ENCODE measurements at regions not wholly inside any gene's neighbourhood (a gene's known extent, or its start where the extent isn't known, plus 50 kb on each side); places are given as distances from the start of the nearest gene placed in this dataset.

GRCh38 chr13:61123538-61124289 is 291.9 kb downstream of the PCDH20 start:
- no peak for DNase-seq
- H3K36me3 ChIP-seq, result no peaks in the 10 kb centered on the region
- no peak overlapping the region for H3K27ac ChIP-seq
- TF ChIP-seq CTCF (IDR thresholded peaks at IDR 0.05), result no peak
- no peaks in the 10 kb centered on the region for H3K9me3 ChIP-seq
- intact Hi-C loops (cut with DNase I), result no loop called here
- ATAC-seq, result no peak
- no peaks in the 10 kb centered on the region for H3K4me1 ChIP-seq
- no peaks in the 10 kb centered on the region for H3K27me3 ChIP-seq
- H3K4me3 ChIP-seq, result no peak overlapping the region

GRCh38 chr13:61113140-61113658 is 302.4 kb downstream of the PCDH20 start:
- intact Hi-C loops (cut with DNase I), result no loop called here

GRCh38 chr13:61111529-61111928 is 304.1 kb downstream of the PCDH20 start:
- intact Hi-C loops (cut with DNase I), result no loop called here
- ATAC-seq (no peak), DNase-seq (no peak)
- no peaks in the 10 kb centered on the region for H3K4me1 ChIP-seq
- no peaks in the 10 kb centered on the region for H3K9me3 ChIP-seq
- H3K4me3 ChIP-seq, result no peak overlapping the region
- H3K27ac ChIP-seq, result no peak overlapping the region
- H3K36me3 ChIP-seq, result no peaks in the 10 kb centered on the region
- no peaks in the 10 kb centered on the region for H3K27me3 ChIP-seq
- TF ChIP-seq CTCF (IDR thresholded peaks at IDR 0.05), result no peak

More at GRCh38 chr13:61113140-61113658, 302.4 kb downstream of the PCDH20 start:
- Histone ChIP-seq H3K27me3 (no peaks in the 10 kb centered on the region), H3K4me3 (no peak overlapping the region), H3K36me3 (no peaks in the 10 kb centered on the region), H3K9me3 (no peaks in the 10 kb centered on the region), H3K4me1 (no peaks in the 10 kb centered on the region), H3K27ac (no peak overlapping the region)
- no peak for DNase-seq
- no peak for TF ChIP-seq CTCF (IDR thresholded peaks at IDR 0.05)
- ATAC-seq, result peak; percentile 32

GRCh38 chr13:61110732-61111131 is 304.9 kb downstream of the PCDH20 start:
- TF ChIP-seq CTCF (IDR thresholded peaks at IDR 0.05), result no peak

GRCh38 chr13:61109741-61110140 is 305.9 kb downstream of the PCDH20 start:
- Histone ChIP-seq H3K36me3 (no peaks in the 10 kb centered on the region), H3K9me3 (no peaks in the 10 kb centered on the region), H3K4me3 (no peak overlapping the region), H3K4me1 (no peaks in the 10 kb centered on the region), H3K27ac (no peak overlapping the region), H3K27me3 (no peaks in the 10 kb centered on the region)
- ATAC-seq, result no peak
- TF ChIP-seq CTCF (IDR thresholded peaks at IDR 0.05), result no peak
- intact Hi-C loops (cut with DNase I), result no loop called here
- DNase-seq, result no peak

More at GRCh38 chr13:61110732-61111131, 304.9 kb downstream of the PCDH20 start:
- Histone ChIP-seq H3K27me3 (no peaks in the 10 kb centered on the region), H3K4me3 (no peak overlapping the region), H3K9me3 (no peaks in the 10 kb centered on the region), H3K36me3 (no peaks in the 10 kb centered on the region), H3K4me1 (no peaks in the 10 kb centered on the region), H3K27ac (no peak overlapping the region)
- intact Hi-C loops (cut with DNase I), result no loop called here
- ATAC-seq (no peak), DNase-seq (no peak)

Data from upper lobe of right lung (tissue), 1 donor.